ENCODE measurements at regions not wholly inside any gene's neighbourhood (a gene's known extent, or its start where the extent isn't known, plus 50 kb on each side); places are given as distances from the start of the nearest gene placed in this dataset.

DNA sequence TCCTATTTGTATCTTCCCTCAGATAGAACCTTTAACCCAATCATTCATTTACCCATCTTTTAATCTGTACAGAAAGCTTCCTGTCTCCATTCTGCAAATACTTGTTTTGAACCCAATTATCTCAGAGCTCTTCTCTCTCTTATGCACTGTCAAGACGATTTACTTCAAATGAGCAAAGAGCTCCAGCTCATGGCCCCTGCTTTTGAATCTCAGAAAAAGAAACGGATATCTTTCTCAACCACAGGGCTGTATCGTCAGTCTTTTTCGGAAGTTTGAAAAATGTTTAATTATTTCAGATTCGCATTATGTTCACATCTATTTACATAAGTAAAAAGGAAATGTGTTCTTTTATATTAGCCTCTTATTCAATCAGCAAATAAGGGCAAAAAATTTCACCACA lies 322.7 kb upstream of the NBEA start:
- TF ChIP-seq, protein P1, sequence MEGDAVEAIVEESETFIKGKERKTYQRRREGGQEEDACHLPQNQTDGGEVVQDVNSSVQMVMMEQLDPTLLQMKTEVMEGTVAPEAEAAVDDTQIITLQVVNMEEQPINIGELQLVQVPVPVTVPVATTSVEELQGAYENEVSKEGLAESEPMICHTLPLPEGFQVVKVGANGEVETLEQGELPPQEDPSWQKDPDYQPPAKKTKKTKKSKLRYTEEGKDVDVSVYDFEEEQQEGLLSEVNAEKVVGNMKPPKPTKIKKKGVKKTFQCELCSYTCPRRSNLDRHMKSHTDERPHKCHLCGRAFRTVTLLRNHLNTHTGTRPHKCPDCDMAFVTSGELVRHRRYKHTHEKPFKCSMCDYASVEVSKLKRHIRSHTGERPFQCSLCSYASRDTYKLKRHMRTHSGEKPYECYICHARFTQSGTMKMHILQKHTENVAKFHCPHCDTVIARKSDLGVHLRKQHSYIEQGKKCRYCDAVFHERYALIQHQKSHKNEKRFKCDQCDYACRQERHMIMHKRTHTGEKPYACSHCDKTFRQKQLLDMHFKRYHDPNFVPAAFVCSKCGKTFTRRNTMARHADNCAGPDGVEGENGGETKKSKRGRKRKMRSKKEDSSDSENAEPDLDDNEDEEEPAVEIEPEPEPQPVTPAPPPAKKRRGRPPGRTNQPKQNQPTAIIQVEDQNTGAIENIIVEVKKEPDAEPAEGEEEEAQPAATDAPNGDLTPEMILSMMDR (IDR thresholded peaks at IDR 0.05): no peak
- TF ChIP-seq POLR2A (IDR thresholded peaks at IDR 0.05): no peak
